NCI-H1092 treated with DMSO at 0.1 percent for 48 hours (cell line): ENCODE measurements at regions not wholly inside any gene's neighbourhood (a gene's known extent, or its start where the extent isn't known, plus 50 kb on each side); places are given as distances from the start of the nearest gene placed in this dataset.
"Not testable (repeated sequence)": the region's sequence is repeated elsewhere in the genome, so short reads cannot be mapped to it uniquely, and the experiment has no call there.

Experiments
- DNase-seq: peaks from one replicate; lab custom pipeline; 2025; lab: John Stamatoyannopoulos, UW

DNA sequence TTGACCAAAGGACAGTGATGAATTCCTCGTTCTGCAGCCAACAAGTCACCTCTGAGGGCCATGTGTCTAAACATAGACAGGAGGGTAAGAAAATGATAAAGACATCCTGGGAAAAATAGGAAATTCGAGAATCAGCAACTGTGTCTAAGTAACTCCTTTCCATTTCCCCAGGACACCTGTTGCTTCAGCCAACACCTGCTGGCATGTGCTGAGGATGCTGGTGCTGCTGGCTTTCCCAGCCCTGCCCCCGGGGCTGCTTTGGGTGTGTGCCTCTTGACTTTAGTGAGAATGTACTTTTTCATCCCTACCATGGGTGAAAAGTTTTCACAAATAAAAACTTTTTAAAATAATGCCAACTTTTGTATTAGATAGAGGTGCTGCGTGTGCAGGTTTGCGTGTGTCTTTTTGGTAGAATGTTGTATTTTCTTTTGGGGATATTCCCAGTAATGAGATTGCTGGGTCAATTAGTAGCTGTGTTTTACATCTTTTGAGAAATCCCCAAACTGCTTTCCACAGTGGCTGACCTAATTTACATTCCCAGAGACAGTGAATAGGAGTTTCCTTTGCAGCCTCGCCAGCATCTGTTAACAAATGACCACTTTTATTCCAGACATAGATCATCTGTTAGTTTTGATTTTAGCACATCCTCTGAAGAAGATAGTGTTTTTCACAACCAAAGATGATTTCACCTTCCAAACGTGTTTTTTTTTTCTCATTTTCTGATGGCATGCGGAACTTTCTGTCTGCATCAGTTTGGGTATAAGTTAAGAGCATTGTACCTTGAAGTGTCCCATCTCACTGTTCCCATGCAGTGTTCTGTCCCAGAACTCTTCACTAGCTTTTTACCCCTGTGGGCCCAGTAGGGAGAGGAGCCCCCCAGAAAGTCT is 104.2 kb upstream of the ACBD5 start:
- DNase-seq: no peak

DNA sequence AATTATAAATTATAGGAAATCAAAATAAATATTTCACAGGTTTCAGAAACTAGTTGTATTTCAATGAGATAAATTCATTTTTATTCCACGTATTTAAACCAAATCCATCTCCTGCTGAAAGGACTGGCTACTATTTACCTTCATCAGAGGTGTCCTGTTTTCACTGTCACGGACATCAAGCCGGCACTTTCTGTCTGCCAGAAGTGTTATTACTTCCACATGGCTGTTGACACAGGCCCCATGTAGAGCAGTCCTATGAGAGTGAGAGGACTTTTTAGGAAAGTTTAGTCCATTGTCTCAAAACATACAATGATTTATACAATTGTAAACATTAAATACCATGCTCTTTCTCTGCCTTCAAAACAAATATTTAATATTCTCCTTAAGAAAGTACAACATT is 100.4 kb upstream of the ACBD5 start:
- peak; percentile 54 for DNase-seq

DNA sequence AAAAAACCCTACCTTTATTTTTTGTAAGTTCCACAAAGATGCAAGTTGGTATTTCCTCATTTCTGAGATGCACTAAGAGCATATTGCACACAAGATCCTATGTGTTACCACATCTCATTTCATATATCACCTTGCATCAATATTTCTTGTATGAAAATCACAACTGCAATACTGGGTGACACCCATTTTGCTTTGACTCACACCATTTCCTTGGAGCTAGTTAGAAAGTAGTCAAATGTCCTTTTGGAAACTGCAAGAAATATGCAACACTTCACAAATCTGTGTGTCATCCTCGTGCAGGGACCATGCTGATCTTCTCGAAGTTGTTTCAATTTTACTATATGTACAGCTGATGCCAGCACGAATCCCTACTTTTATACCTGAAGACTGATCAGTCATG is 94.6 kb upstream of the ACBD5 start:
- DNase-seq: not testable (repeated sequence)

GRCh38 chr10:27330074-27330473 is 89.5 kb upstream of the ACBD5 start:
- no peak for DNase-seq

DNA sequence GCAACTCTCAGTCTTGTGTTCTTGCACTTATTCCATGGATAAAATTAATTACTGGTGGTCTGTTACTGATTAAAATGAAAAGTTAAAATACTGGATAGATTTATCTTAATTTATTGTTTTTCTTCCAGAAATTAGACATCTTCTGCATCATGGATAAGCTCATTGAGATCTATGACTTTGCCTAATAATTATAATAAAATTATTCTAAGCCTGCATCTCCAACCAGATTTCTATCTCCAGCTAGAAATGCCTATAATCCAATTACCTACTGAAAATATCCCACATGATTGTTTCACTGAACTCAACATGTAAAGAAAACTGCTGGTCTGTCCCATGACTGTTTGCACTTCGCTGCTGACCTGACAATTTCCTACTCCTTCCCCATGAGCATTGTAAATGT is 88.3 kb upstream of the ACBD5 start:
- no peak for DNase-seq

GRCh38 chr10:27326748-27327147 is 86.2 kb upstream of the ACBD5 start:
- DNase-seq: not testable (repeated sequence)

DNA sequence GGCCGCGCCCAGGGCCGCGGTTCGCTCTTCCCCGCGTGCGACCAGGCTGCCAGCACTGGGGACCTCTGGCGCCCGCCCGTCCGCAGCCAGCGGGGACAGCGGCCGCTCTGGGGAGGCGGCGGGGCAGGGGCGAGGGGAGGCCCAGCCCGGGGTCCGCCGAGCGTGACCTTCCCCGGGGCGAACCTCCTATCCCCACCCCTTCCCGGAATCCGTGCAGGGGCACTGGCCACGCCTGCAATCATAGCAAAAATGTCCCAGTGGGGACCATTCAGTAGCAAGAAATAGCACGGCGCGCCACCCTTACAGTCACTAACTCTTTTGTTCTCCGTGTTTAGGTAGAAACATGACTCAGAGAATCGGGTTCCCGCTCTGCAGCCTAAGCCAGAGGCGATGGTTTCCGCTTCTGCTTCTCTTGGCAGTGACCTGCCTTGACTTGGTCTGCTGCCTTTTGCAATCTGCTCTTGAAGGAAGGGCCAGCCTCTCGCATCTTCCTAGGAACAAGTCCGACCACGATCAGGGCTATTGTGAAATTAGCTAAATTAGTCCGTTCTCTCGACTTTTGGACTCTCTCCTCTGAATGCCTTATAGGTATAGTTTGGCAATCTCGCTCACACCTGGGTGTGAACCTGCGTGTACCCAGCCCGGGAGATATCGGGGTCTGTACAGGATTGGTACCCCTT is 79.3 kb upstream of the ACBD5 start:
- no peak for DNase-seq

GRCh38 chr10:27319139-27319538 is 78.5 kb upstream of the ACBD5 start:
- DNase-seq: not testable (repeated sequence)

GRCh38 chr10:27315082-27315481 is 74.5 kb upstream of the ACBD5 start:
- not testable (repeated sequence) for DNase-seq

DNA sequence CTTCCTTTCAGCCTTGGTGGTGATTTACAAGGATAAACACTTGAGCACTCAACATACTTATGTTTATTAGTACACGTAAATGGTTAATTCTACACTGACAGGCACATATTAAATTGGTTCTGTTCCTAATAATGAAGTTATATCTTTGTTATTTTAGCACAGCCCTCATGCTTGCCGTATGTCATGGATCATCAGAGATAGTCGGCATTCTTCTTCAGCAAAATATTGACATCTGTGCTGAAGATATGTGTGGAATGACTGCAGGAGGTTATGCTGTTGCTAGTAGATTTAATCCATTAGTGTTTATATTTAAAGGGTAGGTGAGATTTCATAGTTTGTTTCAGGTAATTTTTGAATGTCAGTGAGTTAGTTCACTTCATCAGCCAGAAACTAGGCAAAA is 73.0 kb upstream of the ACBD5 start:
- not testable (repeated sequence) for DNase-seq

GRCh38 chr10:27312854-27313253 is 72.3 kb upstream of the ACBD5 start:
- no peak for DNase-seq

DNA sequence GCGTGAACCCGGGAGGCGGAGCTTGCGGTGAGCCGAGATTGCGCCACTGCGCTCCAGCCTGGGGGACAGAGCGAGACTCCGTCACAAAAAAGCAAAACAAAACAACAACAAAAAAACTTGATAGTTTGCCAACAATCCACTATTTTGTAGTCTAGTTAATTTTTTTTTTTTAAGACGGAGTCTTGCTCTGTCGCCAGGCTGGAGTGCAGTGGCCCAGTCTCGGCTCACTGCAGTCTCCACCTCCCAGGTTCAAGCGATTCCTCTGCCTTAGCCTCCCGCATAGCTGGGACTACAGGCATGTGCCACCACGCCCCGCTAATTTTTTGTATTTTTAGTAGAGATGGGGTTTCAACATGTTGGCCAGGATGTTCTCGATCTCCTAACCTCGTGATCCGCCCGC is 71.2 kb upstream of the ACBD5 start:
- DNase-seq: not testable (repeated sequence)

DNA sequence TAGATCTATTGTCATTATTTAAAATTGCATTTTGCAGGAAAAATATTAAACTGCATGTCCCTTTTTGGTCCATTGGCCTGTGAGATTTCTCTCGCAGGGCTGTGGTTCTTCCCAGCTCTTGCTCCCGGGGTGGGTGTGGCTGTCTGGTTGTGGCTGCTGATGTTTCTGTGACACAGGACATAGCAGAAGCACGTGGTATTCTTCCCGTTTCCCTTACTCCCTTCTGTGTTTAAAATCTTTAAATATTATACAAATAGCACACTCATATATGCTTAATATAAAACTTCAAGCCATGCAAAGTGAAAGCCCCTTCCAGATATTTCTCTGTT is 57.9 kb upstream of the ACBD5 start:
- not testable (repeated sequence) for DNase-seq

GRCh38 chr10:27297844-27298521 is 57.4 kb upstream of the ACBD5 start:
- no peak for DNase-seq

DNA sequence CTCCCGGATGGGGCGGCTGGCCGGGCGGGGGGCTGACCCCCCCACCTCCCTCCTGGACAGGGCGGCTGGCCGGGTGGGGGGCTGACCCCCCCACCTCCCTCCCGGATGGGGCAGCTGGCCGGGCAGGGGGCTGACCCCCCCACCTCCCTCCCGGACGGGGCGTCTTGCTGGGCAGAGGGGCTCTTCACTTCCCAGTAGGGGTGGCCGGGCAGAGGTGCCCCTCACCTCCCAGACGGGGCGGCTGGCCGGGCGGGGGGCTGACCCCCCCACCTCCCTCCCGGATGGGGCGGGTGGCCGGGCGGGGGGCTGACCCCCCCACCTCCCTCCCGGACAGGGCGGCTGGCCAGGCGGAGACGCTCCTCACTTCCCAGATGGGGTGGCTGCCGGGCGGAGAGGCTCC is 55.7 kb upstream of the ACBD5 start:
- not testable (repeated sequence) for DNase-seq

DNA sequence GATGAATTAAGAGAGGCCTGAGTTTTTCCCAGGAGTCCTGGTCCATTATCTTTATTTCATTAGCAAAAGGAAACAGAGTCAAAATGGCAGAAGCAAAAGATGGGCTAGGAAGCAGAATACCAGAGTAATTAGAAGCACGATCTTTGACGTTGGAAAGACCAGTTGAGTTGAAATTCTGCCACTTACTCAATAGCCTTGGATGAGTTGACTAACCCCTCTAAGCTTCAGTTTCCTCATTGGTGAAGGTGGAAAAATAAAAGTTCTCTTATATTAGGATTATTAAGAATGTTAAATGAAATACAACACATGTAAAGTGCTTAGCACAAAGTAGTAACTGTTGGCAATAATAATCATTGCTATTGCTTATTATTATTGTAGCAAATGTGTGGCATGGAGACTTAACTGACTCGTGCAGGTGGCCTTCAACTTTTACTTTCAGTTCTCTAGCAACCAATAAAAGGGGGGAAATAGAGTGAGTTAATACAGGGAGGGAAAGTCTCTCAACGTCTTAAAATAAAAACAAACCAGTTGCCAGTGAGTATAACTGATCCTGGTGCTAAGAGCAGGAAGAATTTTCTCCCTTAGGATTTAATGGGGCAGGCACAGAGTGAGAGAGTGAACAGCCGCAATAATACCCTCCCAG is 50.8 kb upstream of the ACBD5 start:
- not testable (repeated sequence) for DNase-seq
